HepG2 (cell line): ENCODE measurements at regions not wholly inside any gene's neighbourhood (a gene's known extent, or its start where the extent isn't known, plus 50 kb on each side); places are given as distances from the start of the nearest gene placed in this dataset.

ENCODE experiments used
- ATAC-seq: fragments of 200-7000 bp; cut with Tn5 transposase; 3 replicates; pipeline ENCODE4 v1.9.1; 2020; ENCODE audit warnings: mild to moderate bottlenecking, moderate library complexity
- BruUV-seq: library from RNA; stranded (reverse); fragments of 400-500 nt; replicated peaks from 2 replicates; lab custom pipeline; 2021; lab: Mats Ljungman, UMichigan
- CTCF ChIA-PET: fragments of 300-600 bp; formaldehyde crosslinking; extraction: SDS; loops from one replicate; lab custom pipeline; 2021; ENCODE audit warnings: low total read pairs, inconsistent platforms, low intra/inter-chr PET ratio; lab: Yijun Ruan, JAX
- POLR2A ChIA-PET: fragments of 350-600 bp; sonication (Branson Sonifier 250); formaldehyde crosslinking; loops from one replicate; lab custom pipeline; 2020; ENCODE audit warnings: antibody characterized with exemption, inconsistent platforms; lab: Yijun Ruan, JAX
- DNase-seq: peaks from one replicate; pipeline ENCODE4 v3.0.0-alpha.2; 2015; ENCODE audit warnings: low spot score
- FAIRE-seq: peaks from 3 replicates; lab custom pipeline; 2011; peaks lifted over from hg19 to GRCh38; lab: Jason Lieb, UNC
- H2AFZ ChIP-seq: one replicate; pipeline ENCODE4 v1.6.1; 2011; ENCODE audit warnings: low read length, inconsistent platforms
- H3K27ac ChIP-seq: fragments of 300-600 bp; 3 replicates; pipeline ENCODE4 v1.8.0; 2011; ENCODE audit warnings: mixed run types, mild to moderate bottlenecking, mixed read lengths, low read length, inconsistent platforms; ENCODE audit not compliant: insufficient read depth; ENCODE audit errors: extremely low read length
- H3K27me3 ChIP-seq, 2 experiments: fragments of 200-600 bp in 1 of 2; 2 replicates in 1 of 2; 3 replicates in 1 of 2; pipeline versions ENCODE4 v1.6.0 to v1.8.0; 2011; ENCODE audit warnings: low read length in 2 of 2, mild to moderate bottlenecking in 2 of 2, moderate library complexity in 2 of 2, inconsistent platforms in 1 of 2; ENCODE audit not compliant: insufficient read depth in 2 of 2, control insufficient read depth in 1 of 2
- H3K36me3 ChIP-seq, 2 experiments: fragments of 200-600 bp in 1 of 2; replicated peaks in 1 of 2; 2 replicates in 1 of 2; 3 replicates in 1 of 2; pipeline versions ENCODE4 v1.5.1 to v1.8.0; 2011; ENCODE audit warnings: low read length in 2 of 2, inconsistent platforms in 1 of 2; ENCODE audit not compliant: insufficient read depth in 2 of 2, control insufficient read depth in 1 of 2
- H3K4me1 ChIP-seq: 2 replicates; pipeline ENCODE4 v1.5.1; 2012; ENCODE audit warnings: low read length, inconsistent platforms; ENCODE audit not compliant: insufficient read depth
- H3K4me2 ChIP-seq: 2 replicates; pipeline ENCODE4 v1.6.0; 2011; ENCODE audit warnings: low read depth, low read length, inconsistent platforms
- H3K4me3 ChIP-seq, 3 experiments: fragments of 200-600 bp in 1 of 3; sonication (generic), shearing (Covaris generic) in 1 of 3; replicated peaks in 1 of 3; 2 replicates each; pipeline ENCODE4 v1.5.1; 2011 to 2016; ENCODE audit warnings: low read length in 3 of 3, inconsistent platforms in 2 of 3, low read depth in 2 of 3, mild to moderate bottlenecking in 2 of 3, control low read depth in 1 of 3, mixed read lengths in 1 of 3; ENCODE audit not compliant: insufficient read depth in 1 of 3
- H3K79me2 ChIP-seq: one replicate; pipeline ENCODE4 v1.6.1; 2011; ENCODE audit warnings: low read length, inconsistent platforms; ENCODE audit not compliant: insufficient read depth
- H3K9ac ChIP-seq: 2 replicates; pipeline ENCODE4 v1.6.0; 2011; ENCODE audit warnings: mild to moderate bottlenecking, low read depth, low read length, inconsistent platforms; ENCODE audit not compliant: insufficient read depth
- H3K9me3 ChIP-seq: 2 replicates; pipeline ENCODE4 v1.5.1; 2012; ENCODE audit warnings: mild to moderate bottlenecking, low read length
- H4K20me1 ChIP-seq: 2 replicates; pipeline ENCODE4 v1.6.0; 2011; ENCODE audit warnings: inconsistent platforms, mild to moderate bottlenecking, low read length, moderate library complexity; ENCODE audit not compliant: insufficient read depth
- NR1H2 ChIP-seq: sonication (generic); formaldehyde crosslinking; IDR thresholded peaks from 2 replicates; pipeline ENCODE4 v1.8.1; 2022; ENCODE audit warnings: low read depth, missing genetic modification reagents, borderline replicate concordance
- U2AF2 ChIP-seq: fragments of 200-400 bp; formaldehyde crosslinking; IDR thresholded peaks from 2 replicates; pipeline ENCODE4 v1.6.1; 2017; ENCODE audit warnings: low read depth, mild to moderate bottlenecking, low read length
- ZBTB37 ChIP-seq: sonication (generic); formaldehyde crosslinking; IDR thresholded peaks from 2 replicates; pipeline ENCODE4 v1.4.0; 2020; ENCODE audit warnings: mild to moderate bottlenecking, missing genetic modification reagents
- ZBTB40 ChIP-seq, 2 experiments: fragments of 450-650 bp in 1 of 2; sonication (generic) in 1 of 2; formaldehyde crosslinking in 1 of 2; IDR thresholded peaks; 2 replicates each; pipeline versions ENCODE4 v1.6.1 to v1.8.0; 2016 to 2022; ENCODE audit warnings: antibody characterized with exemption in 1 of 2, mild to moderate bottlenecking in 1 of 2, missing genetic modification reagents in 1 of 2
- ZNF451 ChIP-seq: sonication (generic); formaldehyde crosslinking; IDR thresholded peaks from 2 replicates; pipeline ENCODE4 v1.5.0; 2020; ENCODE audit warnings: mild to moderate bottlenecking, missing genetic modification reagents
- ZNF773 ChIP-seq: sonication (generic); formaldehyde crosslinking; IDR thresholded peaks from 2 replicates; pipeline ENCODE4 v1.4.0; 2020; ENCODE audit warnings: missing genetic modification reagents, borderline replicate concordance
- WGBS: methylation state at CpG from one replicate; pipeline ENCODE4 v1.1.6; 2017; ENCODE audit warnings: low lambda C conversion rate; 5-methylcytosine and 5-hydroxymethylcytosine counted together
- in situ Hi-C: cut with HindIII; loops from 2 replicates; pipeline ENCODE4 v1.10.0; 2017; ENCODE audit warnings: low pct_unique_long_range_greater_than_20kb; ENCODE audit not compliant: extremely low pct_ligation_motif_present
- intact Hi-C: fragments of 100-400 bp; cut with micrococcal nuclease; formaldehyde crosslinking; loops from one replicate; pipeline ENCODE4 v1.10.0; 2022; ENCODE audit not compliant: unreplicated experiment
- TF ChIP-seq, protein P1 (sequence below): sonication (generic); formaldehyde crosslinking; IDR thresholded peaks from 2 replicates; pipeline ENCODE4 v1.4.0; 2020; ENCODE audit warnings: mild to moderate bottlenecking, missing genetic modification reagents
- TF ChIP-seq, protein P2 (sequence below): sonication (generic); formaldehyde crosslinking; IDR thresholded peaks from 2 replicates; pipeline ENCODE4 v1.4.0; 2020; ENCODE audit warnings: missing genetic modification reagents, borderline replicate concordance

DNA sequence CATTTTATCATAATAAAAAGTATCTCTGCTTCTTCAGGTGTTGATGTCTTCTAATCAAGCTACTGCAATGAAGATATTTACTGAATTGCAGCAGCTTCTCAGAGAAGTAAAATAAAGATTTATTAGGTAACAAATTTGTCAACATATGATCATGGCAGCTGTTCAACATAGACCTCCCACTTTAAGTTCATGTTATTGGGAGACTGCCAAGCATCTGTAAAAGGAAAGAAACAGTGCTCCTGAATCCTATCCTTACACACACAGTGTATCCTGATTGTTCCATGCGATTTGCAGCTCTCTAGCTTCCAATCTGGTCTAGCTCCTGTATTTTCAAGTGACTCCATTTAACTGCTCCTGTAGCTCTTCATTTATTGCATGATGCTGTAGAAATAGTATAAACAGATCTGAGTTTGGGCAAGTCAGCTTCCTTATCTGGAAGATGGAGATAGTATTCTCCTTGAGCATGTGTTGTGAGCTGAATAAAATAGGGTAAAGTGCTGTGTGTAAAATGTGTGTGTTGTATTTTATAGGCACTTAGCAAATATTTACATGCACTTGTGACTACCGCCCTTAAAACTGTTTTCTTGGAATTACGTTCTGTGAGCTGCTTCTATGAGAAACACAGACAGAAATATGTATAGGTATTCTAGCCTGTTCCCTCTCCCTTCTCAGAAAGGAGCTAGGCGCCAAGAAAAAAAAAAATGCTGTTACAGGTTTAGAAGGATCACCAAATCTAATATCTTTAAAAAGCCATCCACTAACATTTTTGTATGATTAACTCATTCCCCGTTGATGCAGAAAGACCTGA, 290.6 kb downstream of the JRKL start:
- BruUV-seq: no TSS peak
- POLR2A ChIA-PET: no interaction called here
- ATAC-seq: no peak
- TF ChIP-seq ZNF773: no peak
- TF ChIP-seq ZNF451 (CRISPR knock-in tag): no peak
- no peak for TF ChIP-seq ZBTB40 (IDR thresholded peaks at IDR 0.05)
- no peak for TF ChIP-seq ZBTB40 (CRISPR knock-in tag; IDR thresholded peaks at IDR 0.05)
- TF ChIP-seq ZBTB37 (CRISPR knock-in tag): no peak
- TF ChIP-seq, protein P1, sequence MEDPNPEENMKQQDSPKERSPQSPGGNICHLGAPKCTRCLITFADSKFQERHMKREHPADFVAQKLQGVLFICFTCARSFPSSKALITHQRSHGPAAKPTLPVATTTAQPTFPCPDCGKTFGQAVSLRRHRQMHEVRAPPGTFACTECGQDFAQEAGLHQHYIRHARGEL (CRISPR knock-in tag): no peak
- TF ChIP-seq, protein P2, sequence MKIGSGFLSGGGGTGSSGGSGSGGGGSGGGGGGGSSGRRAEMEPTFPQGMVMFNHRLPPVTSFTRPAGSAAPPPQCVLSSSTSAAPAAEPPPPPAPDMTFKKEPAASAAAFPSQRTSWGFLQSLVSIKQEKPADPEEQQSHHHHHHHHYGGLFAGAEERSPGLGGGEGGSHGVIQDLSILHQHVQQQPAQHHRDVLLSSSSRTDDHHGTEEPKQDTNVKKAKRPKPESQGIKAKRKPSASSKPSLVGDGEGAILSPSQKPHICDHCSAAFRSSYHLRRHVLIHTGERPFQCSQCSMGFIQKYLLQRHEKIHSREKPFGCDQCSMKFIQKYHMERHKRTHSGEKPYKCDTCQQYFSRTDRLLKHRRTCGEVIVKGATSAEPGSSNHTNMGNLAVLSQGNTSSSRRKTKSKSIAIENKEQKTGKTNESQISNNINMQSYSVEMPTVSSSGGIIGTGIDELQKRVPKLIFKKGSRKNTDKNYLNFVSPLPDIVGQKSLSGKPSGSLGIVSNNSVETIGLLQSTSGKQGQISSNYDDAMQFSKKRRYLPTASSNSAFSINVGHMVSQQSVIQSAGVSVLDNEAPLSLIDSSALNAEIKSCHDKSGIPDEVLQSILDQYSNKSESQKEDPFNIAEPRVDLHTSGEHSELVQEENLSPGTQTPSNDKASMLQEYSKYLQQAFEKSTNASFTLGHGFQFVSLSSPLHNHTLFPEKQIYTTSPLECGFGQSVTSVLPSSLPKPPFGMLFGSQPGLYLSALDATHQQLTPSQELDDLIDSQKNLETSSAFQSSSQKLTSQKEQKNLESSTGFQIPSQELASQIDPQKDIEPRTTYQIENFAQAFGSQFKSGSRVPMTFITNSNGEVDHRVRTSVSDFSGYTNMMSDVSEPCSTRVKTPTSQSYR (CRISPR knock-in tag): no peak
- no peak for TF ChIP-seq U2AF2
- no peak for TF ChIP-seq NR1H2 (CRISPR knock-in tag)

More for the DNA sequence above, 290.6 kb downstream of the JRKL start:
- Histone ChIP-seq H3K9ac (no peak overlapping the region), H3K9me3 (no peaks in the 10 kb centered on the region), H2AFZ (no peak overlapping the region), H3K27me3 (no peaks in the 10 kb centered on the region), H3K4me1 (no peaks in the 10 kb centered on the region), H4K20me1 (no peaks in the 10 kb centered on the region), H3K36me3 (no peaks in the 10 kb centered on the region), H3K4me2 (no peak overlapping the region), H3K4me3 (no peak overlapping the region), H3K27ac (no peak overlapping the region), H3K79me2 (no peaks in the 10 kb centered on the region)
- intact Hi-C loops: no loop called here
- 0% methylated on average over 5 of the region's 5 CpGs for WGBS
- DNase-seq (no peak), FAIRE-seq (no peak)
- CTCF ChIA-PET: no interaction called here
- in situ Hi-C loops: no loop called here
